ENCODE measurements at regions not wholly inside any gene's neighbourhood (a gene's known extent, or its start where the extent isn't known, plus 50 kb on each side); places are given as distances from the start of the nearest gene placed in this dataset.

- Histone ChIP-seq H2AFZ (ENCODE audit: low read length) (no peak overlapping the region), H3K36me3 (ENCODE audit: control insufficient read depth, insufficient read depth, low read length) (no peaks in the 10 kb centered on the region), H3K4me1 (ENCODE audit: control insufficient read depth, extremely low read depth, insufficient read depth, low read length) (no peaks in the 10 kb centered on the region), H3K9me3 (ENCODE audit: control insufficient read depth, insufficient read depth, low read depth, low read length) (no peaks in the 10 kb centered on the region), H3K4me3 (replicated peaks in 1 of 4; ENCODE audit: control extremely low read depth in 1 of 4, insufficient read depth in 1 of 4, low read depth in 3 of 4, low read length in 4 of 4) (no peak overlapping the region), H3K4me2 (ENCODE audit: extremely low read depth, insufficient read depth, low read length) (no peak overlapping the region), H3K27me3 (ENCODE audit: control insufficient read depth, insufficient read depth, low read length) (no peaks in the 10 kb centered on the region), H3K27ac (ENCODE audit: insufficient read depth, low read length) (no peak overlapping the region), H3K9ac (ENCODE audit: insufficient read depth, low read length) (no peak overlapping the region), H3K79me2 (ENCODE audit: control insufficient read depth, insufficient read depth, low read length) (no peaks in the 10 kb centered on the region), H4K20me1 (ENCODE audit: control insufficient read depth, extremely low read depth, insufficient read depth, low read length) (no peaks in the 10 kb centered on the region)
- no peak for TF ChIP-seq CTCF (conservative IDR thresholded peaks at IDR 0.05 in 1 of 2, IDR thresholded peaks at IDR 0.05 in 1 of 2; ENCODE audit: low read depth in 1 of 2, low read length in 2 of 2)
- TF ChIP-seq EZH2 (IDR thresholded peaks at IDR 0.05; ENCODE audit: low read length, missing control alignments), result no peak
- DNase-seq (ENCODE audit: low read depth in 2 of 2), result no peak
Observed at GRCh38 chrX:65610481-65610880, 57.0 kb upstream of the MSN start.

GRCh38 chrX:65610040-65610439 lies 57.4 kb upstream of the MSN start:
- Histone ChIP-seq H3K9ac (ENCODE audit: insufficient read depth, low read length) (no peak overlapping the region), H2AFZ (ENCODE audit: low read length) (no peak overlapping the region), H4K20me1 (ENCODE audit: control insufficient read depth, extremely low read depth, insufficient read depth, low read length) (no peaks in the 10 kb centered on the region), H3K36me3 (ENCODE audit: control insufficient read depth, insufficient read depth, low read length) (no peaks in the 10 kb centered on the region), H3K4me2 (ENCODE audit: extremely low read depth, insufficient read depth, low read length) (no peak overlapping the region), H3K4me3 (replicated peaks in 1 of 4; ENCODE audit: control extremely low read depth in 1 of 4, insufficient read depth in 1 of 4, low read depth in 3 of 4, low read length in 4 of 4) (no peak overlapping the region), H3K27me3 (ENCODE audit: control insufficient read depth, insufficient read depth, low read length) (no peaks in the 10 kb centered on the region), H3K9me3 (ENCODE audit: control insufficient read depth, insufficient read depth, low read depth, low read length) (no peaks in the 10 kb centered on the region), H3K27ac (ENCODE audit: insufficient read depth, low read length) (no peak overlapping the region), H3K79me2 (ENCODE audit: control insufficient read depth, insufficient read depth, low read length) (no peaks in the 10 kb centered on the region), H3K4me1 (ENCODE audit: control insufficient read depth, extremely low read depth, insufficient read depth, low read length) (no peaks in the 10 kb centered on the region)
- DNase-seq (ENCODE audit: low read depth in 2 of 2), result peak in 1 of 2 donors; percentile 32
- TF ChIP-seq CTCF (conservative IDR thresholded peaks at IDR 0.05 in 1 of 2, IDR thresholded peaks at IDR 0.05 in 1 of 2; ENCODE audit: low read depth in 1 of 2, low read length in 2 of 2), result no peak
- TF ChIP-seq EZH2 (IDR thresholded peaks at IDR 0.05; ENCODE audit: low read length, missing control alignments), result no peak

GRCh38 chrX:65609237-65609636 lies 58.2 kb upstream of the MSN start:
- H3K4me1 ChIP-seq (ENCODE audit: control insufficient read depth, extremely low read depth, insufficient read depth, low read length), result no peaks in the 10 kb centered on the region
- H3K36me3 ChIP-seq (ENCODE audit: control insufficient read depth, insufficient read depth, low read length), result no peaks in the 10 kb centered on the region
- no peaks in the 10 kb centered on the region for H3K79me2 ChIP-seq (ENCODE audit: control insufficient read depth, insufficient read depth, low read length)
- DNase-seq (ENCODE audit: low read depth in 2 of 2), result no peak
- H3K9ac ChIP-seq (ENCODE audit: insufficient read depth, low read length), result no peak overlapping the region
- no peak for TF ChIP-seq CTCF (conservative IDR thresholded peaks at IDR 0.05 in 1 of 2, IDR thresholded peaks at IDR 0.05 in 1 of 2; ENCODE audit: low read depth in 1 of 2, low read length in 2 of 2)
- no peak for TF ChIP-seq EZH2 (IDR thresholded peaks at IDR 0.05; ENCODE audit: low read length, missing control alignments)
- no peaks in the 10 kb centered on the region for H3K27me3 ChIP-seq (ENCODE audit: control insufficient read depth, insufficient read depth, low read length)
- H3K4me2 ChIP-seq (ENCODE audit: extremely low read depth, insufficient read depth, low read length), result no peak overlapping the region
- no peak overlapping the region for H3K4me3 ChIP-seq (replicated peaks in 1 of 4; ENCODE audit: control extremely low read depth in 1 of 4, insufficient read depth in 1 of 4, low read depth in 3 of 4, low read length in 4 of 4)
- no peaks in the 10 kb centered on the region for H3K9me3 ChIP-seq (ENCODE audit: control insufficient read depth, insufficient read depth, low read depth, low read length)
- no peak overlapping the region for H2AFZ ChIP-seq (ENCODE audit: low read length)
- no peaks in the 10 kb centered on the region for H4K20me1 ChIP-seq (ENCODE audit: control insufficient read depth, extremely low read depth, insufficient read depth, low read length)
- no peak overlapping the region for H3K27ac ChIP-seq (ENCODE audit: insufficient read depth, low read length)

Measured in fibroblast of lung (primary cell).